SW 1271 (cell line): ENCODE measurements at regions not wholly inside any gene's neighbourhood (a gene's known extent, or its start where the extent isn't known, plus 50 kb on each side); places are given as distances from the start of the nearest gene placed in this dataset.

Experiments
- DNase-seq, 2 experiments: peaks; one replicate each; lab custom pipeline; 2025; lab: John Stamatoyannopoulos, UW

GRCh38 chr1:8267307-8267706 lies 50.6 kb upstream of the SLC45A1 start:
- no peak for DNase-seq

GRCh38 chr1:8266436-8267165 lies 51.3 kb upstream of the SLC45A1 start:
- DNase-seq, result no peak

- DNase-seq, result no peak
These were observed 54.1 kb upstream of the SLC45A1 start for GRCh38 chr1:8263791-8264190.

GRCh38 chr1:8261398-8261762 lies 56.5 kb upstream of the SLC45A1 start:
- no peak for DNase-seq

GRCh38 chr1:8259498-8260290 lies 58.2 kb upstream of the SLC45A1 start:
- peak in 1 of 2 experiments; percentile 59 for DNase-seq

- DNase-seq, result no peak
These were observed 60.3 kb upstream of the SLC45A1 start for GRCh38 chr1:8257621-8258020.

- no peak for DNase-seq
These were observed 61.6 kb upstream of the SLC45A1 start for GRCh38 chr1:8256321-8256720.

GRCh38 chr1:8255712-8256111 lies 62.2 kb upstream of the SLC45A1 start:
- DNase-seq, result no peak

GRCh38 chr1:8252266-8252951 lies 65.5 kb upstream of the SLC45A1 start:
- DNase-seq, result no peak

GRCh38 chr1:8251635-8252034 lies 66.3 kb upstream of the SLC45A1 start:
- DNase-seq, result no peak

- DNase-seq, result no peak
These were observed 68.1 kb upstream of the SLC45A1 start for GRCh38 chr1:8249838-8250237.

- no peak for DNase-seq
These were observed 70.0 kb upstream of the SLC45A1 start for GRCh38 chr1:8247811-8248436.

GRCh38 chr1:8244304-8244703 lies 73.6 kb upstream of the SLC45A1 start:
- DNase-seq, result no peak

GRCh38 chr1:8242498-8242897 lies 75.4 kb upstream of the SLC45A1 start:
- no peak for DNase-seq

GRCh38 chr1:8241417-8242014 lies 76.4 kb upstream of the SLC45A1 start:
- DNase-seq, result no peak

GRCh38 chr1:8239306-8240023 lies 78.4 kb upstream of the SLC45A1 start:
- no peak for DNase-seq

- peak in 1 of 2 experiments; percentile 27 for DNase-seq
These were observed 78.9 kb upstream of the SLC45A1 start for GRCh38 chr1:8239039-8239305.

GRCh38 chr1:8238141-8239038 lies 79.5 kb upstream of the SLC45A1 start:
- DNase-seq, result no peak

- DNase-seq, result no peak
These were observed 85.7 kb upstream of the SLC45A1 start for GRCh38 chr1:8232036-8232757.

GRCh38 chr1:8230292-8230621 lies 87.7 kb upstream of the SLC45A1 start:
- no peak for DNase-seq
